HFFc6 (cell line): ENCODE measurements at regions not wholly inside any gene's neighbourhood (a gene's known extent, or its start where the extent isn't known, plus 50 kb on each side); places are given as distances from the start of the nearest gene placed in this dataset.

Experiments used
- DNase-seq: peaks from one replicate; pipeline ENCODE4 v3.0.0-alpha.2; 2018
- H3K27ac Mint-ChIP-seq: 2 replicates; pipeline ENCODE4 v1.8.0; 2020; ENCODE audit warnings: mild to moderate bottlenecking, mixed read lengths
- H3K27me3 Mint-ChIP-seq: 2 replicates; pipeline ENCODE4 v1.8.0; 2021; ENCODE audit warnings: mild to moderate bottlenecking, moderate library complexity, mixed read lengths; ENCODE audit not compliant: insufficient read depth
- H3K36me3 Mint-ChIP-seq: 2 replicates; pipeline ENCODE4 v1.8.0; 2021; ENCODE audit warnings: low read depth, mixed read lengths
- H3K4me1 Mint-ChIP-seq: 2 replicates; pipeline ENCODE4 v1.8.0; 2020; ENCODE audit warnings: low read depth, mixed read lengths
- H3K4me3 Mint-ChIP-seq: 2 replicates; pipeline ENCODE4 v1.8.0; 2020; ENCODE audit warnings: mild to moderate bottlenecking, moderate library complexity, mixed read lengths
- H3K9me3 Mint-ChIP-seq: 2 replicates; pipeline ENCODE4 v1.8.0; 2020; ENCODE audit warnings: mild to moderate bottlenecking, mixed read lengths
- TF ChIP-seq, protein P1 (sequence below): fragments of 200-600 bp; sonication (generic); IDR thresholded peaks from 2 replicates; pipeline ENCODE4 v1.5.0; 2021; ENCODE audit warnings: antibody characterized with exemption, mild to moderate bottlenecking

GRCh38 chr15:85899927-85900326, 105.2 kb upstream of the KLHL25 start:
- H3K4me3 Mint-ChIP-seq, result no peak overlapping the region
- H3K36me3 Mint-ChIP-seq, result no peaks in the 10 kb centered on the region
- H3K4me1 Mint-ChIP-seq, result no peaks in the 10 kb centered on the region
- no peak for DNase-seq
- TF ChIP-seq, protein P1, sequence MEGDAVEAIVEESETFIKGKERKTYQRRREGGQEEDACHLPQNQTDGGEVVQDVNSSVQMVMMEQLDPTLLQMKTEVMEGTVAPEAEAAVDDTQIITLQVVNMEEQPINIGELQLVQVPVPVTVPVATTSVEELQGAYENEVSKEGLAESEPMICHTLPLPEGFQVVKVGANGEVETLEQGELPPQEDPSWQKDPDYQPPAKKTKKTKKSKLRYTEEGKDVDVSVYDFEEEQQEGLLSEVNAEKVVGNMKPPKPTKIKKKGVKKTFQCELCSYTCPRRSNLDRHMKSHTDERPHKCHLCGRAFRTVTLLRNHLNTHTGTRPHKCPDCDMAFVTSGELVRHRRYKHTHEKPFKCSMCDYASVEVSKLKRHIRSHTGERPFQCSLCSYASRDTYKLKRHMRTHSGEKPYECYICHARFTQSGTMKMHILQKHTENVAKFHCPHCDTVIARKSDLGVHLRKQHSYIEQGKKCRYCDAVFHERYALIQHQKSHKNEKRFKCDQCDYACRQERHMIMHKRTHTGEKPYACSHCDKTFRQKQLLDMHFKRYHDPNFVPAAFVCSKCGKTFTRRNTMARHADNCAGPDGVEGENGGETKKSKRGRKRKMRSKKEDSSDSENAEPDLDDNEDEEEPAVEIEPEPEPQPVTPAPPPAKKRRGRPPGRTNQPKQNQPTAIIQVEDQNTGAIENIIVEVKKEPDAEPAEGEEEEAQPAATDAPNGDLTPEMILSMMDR, result no peak
- peaks cover 13% of the 10 kb centered on the region; the same call in 1 of the 2 replicates for H3K27me3 Mint-ChIP-seq
- H3K9me3 Mint-ChIP-seq, result peaks cover 9% of the 10 kb centered on the region; the same call in 1 of the 2 replicates
- H3K27ac Mint-ChIP-seq, result no peak overlapping the region

- no peaks in the 10 kb centered on the region for H3K36me3 Mint-ChIP-seq
- H3K27me3 Mint-ChIP-seq, result peaks cover 1% of the 10 kb centered on the region; the same call in 1 of the 2 replicates
- H3K4me1 Mint-ChIP-seq, result no peaks in the 10 kb centered on the region
- H3K4me3 Mint-ChIP-seq, result no peak overlapping the region
- H3K27ac Mint-ChIP-seq, result no peak overlapping the region
- no peak for DNase-seq
- H3K9me3 Mint-ChIP-seq, result peaks cover 7% of the 10 kb centered on the region; the same call in 1 of the 2 replicates
- TF ChIP-seq, protein P1, result no peak
Measured at GRCh38 chr15:85905751-85906450, 111.2 kb upstream of the KLHL25 start.

DNA sequence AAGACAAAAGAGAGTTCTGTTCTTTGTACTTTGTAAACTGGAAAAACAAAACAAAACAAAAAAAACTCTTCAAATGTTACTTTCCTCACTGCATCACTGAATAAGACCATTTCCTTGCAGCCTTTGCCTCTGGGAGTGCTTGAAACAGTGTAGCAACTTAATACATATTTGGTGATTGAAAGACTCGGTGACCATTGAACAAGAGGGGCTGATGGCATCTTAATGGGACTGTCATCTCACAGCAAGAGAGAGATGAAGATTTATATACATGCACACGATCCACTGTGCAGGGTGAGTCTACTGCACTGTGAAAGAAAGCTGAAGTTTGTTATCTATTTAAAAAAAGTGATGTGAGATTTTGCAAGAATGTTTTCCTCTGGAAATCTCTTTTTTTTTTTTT, 111.9 kb upstream of the KLHL25 start:
- Mint-ChIP-seq H3K27me3 (peaks cover 1% of the 10 kb centered on the region; the same call in 1 of the 2 replicates), H3K4me1 (no peaks in the 10 kb centered on the region), H3K36me3 (no peaks in the 10 kb centered on the region), H3K9me3 (peaks cover 3% of the 10 kb centered on the region; the same call in 1 of the 2 replicates), H3K27ac (no peak overlapping the region), H3K4me3 (no peak overlapping the region)
- no peak for DNase-seq
- TF ChIP-seq, protein P1, result no peak

- no peaks in the 10 kb centered on the region for H3K36me3 Mint-ChIP-seq
- H3K9me3 Mint-ChIP-seq, result peaks cover 16% of the 10 kb centered on the region; the same call in 1 of the 2 replicates
- no peak overlapping the region for H3K27ac Mint-ChIP-seq
- no peaks in the 10 kb centered on the region for H3K4me1 Mint-ChIP-seq
- H3K27me3 Mint-ChIP-seq, result no peaks in the 10 kb centered on the region; the same call in 1 of the 2 replicates
- TF ChIP-seq, protein P1, result no peak
- DNase-seq, result no peak
- H3K4me3 Mint-ChIP-seq, result no peak overlapping the region
Measured at GRCh38 chr15:85910834-85911233, 116.1 kb upstream of the KLHL25 start.

DNA sequence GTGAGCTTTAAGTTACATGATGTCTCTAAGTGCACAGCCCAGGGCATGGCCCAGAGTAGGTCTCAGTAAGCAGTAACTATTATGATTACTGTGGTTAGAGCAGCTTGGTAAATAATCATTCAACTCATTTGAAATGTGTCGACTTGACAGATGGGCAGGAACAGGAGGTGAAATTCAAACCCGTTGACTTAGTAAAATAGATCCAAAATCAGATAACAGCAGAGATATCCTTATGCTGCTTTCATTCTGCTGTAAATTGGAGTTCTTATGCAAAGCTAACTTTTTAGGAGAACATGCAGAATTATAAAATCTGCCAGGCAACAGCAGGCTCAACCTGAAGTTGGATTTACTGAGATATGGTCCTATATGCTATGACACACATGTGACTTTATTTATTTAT, 118.7 kb upstream of the KLHL25 start:
- Mint-ChIP-seq H3K36me3 (no peaks in the 10 kb centered on the region), H3K4me3 (no peak overlapping the region), H3K9me3 (peaks cover 29% of the 10 kb centered on the region), H3K4me1 (no peaks in the 10 kb centered on the region), H3K27ac (no peak overlapping the region), H3K27me3 (no peaks in the 10 kb centered on the region; the same call in 1 of the 2 replicates)
- TF ChIP-seq, protein P1, result no peak
- no peak for DNase-seq
